ENCODE measurements at regions not wholly inside any gene's neighbourhood (a gene's known extent, or its start where the extent isn't known, plus 50 kb on each side); places are given as distances from the start of the nearest gene placed in this dataset.
"Not testable (repeated sequence)": the region's sequence is repeated elsewhere in the genome, so short reads cannot be mapped to it uniquely, and the experiment has no call there.

- DNase-seq (ENCODE audit: low read depth), result no peak
- TF ChIP-seq CTCF (conservative IDR thresholded peaks at IDR 0.05; ENCODE audit: low read depth, low read length), result no peak
- H3K4me3 ChIP-seq (ENCODE audit: low read depth, low read length), result no peak overlapping the region
Measured at GRCh38 chr16:79835194-79835593, 234.7 kb upstream of the MAF start.

GRCh38 chr16:79834720-79835119, 234.2 kb upstream of the MAF start:
- no peak for DNase-seq (ENCODE audit: low read depth)
- no peak overlapping the region for H3K4me3 ChIP-seq (ENCODE audit: low read depth, low read length)
- no peak for TF ChIP-seq CTCF (conservative IDR thresholded peaks at IDR 0.05; ENCODE audit: low read depth, low read length)

- not testable (repeated sequence) for H3K4me3 ChIP-seq (ENCODE audit: low read depth, low read length); DNase-seq (ENCODE audit: low read depth)
Measured at GRCh38 chr16:79834003-79834402, 233.5 kb upstream of the MAF start.

- H3K4me3 ChIP-seq (ENCODE audit: low read depth, low read length), result no peak overlapping the region
- DNase-seq (ENCODE audit: low read depth), result no peak
- TF ChIP-seq CTCF (conservative IDR thresholded peaks at IDR 0.05; ENCODE audit: low read depth, low read length), result no peak
Measured at GRCh38 chr16:79833559-79833958, 233.0 kb upstream of the MAF start.

GRCh38 chr16:79826732-79827475, 226.4 kb upstream of the MAF start:
- no peak for TF ChIP-seq CTCF (conservative IDR thresholded peaks at IDR 0.05; ENCODE audit: low read depth, low read length)
- H3K4me3 ChIP-seq (ENCODE audit: low read depth, low read length), result no peak overlapping the region
- DNase-seq (ENCODE audit: low read depth), result peak; percentile 6

GRCh38 chr16:79825002-79825401, 224.5 kb upstream of the MAF start:
- TF ChIP-seq CTCF (conservative IDR thresholded peaks at IDR 0.05; ENCODE audit: low read depth, low read length), result no peak
- DNase-seq (ENCODE audit: low read depth), result no peak
- H3K4me3 ChIP-seq (ENCODE audit: low read depth, low read length), result no peak overlapping the region

- TF ChIP-seq CTCF (conservative IDR thresholded peaks at IDR 0.05; ENCODE audit: low read depth, low read length), result no peak
- no peak overlapping the region for H3K4me3 ChIP-seq (ENCODE audit: low read depth, low read length)
- no peak for DNase-seq (ENCODE audit: low read depth)
Measured at GRCh38 chr16:79823639-79824038, 223.1 kb upstream of the MAF start.
